GM19025 (cell line): ENCODE measurements at regions not wholly inside any gene's neighbourhood (a gene's known extent, or its start where the extent isn't known, plus 50 kb on each side); places are given as distances from the start of the nearest gene placed in this dataset.

Source experiments
- ATAC-seq: cut with Tn5 transposase; IDR thresholded peaks from one replicate; pipeline ENCODE4 v1.9.1; 2021; ENCODE audit warnings: mild to moderate bottlenecking, low read depth, moderate library complexity; ENCODE audit not compliant: unreplicated experiment

GRCh38 chr6:28764014-28764723 lies 159.6 kb downstream of the TRIM27 start:
- no peak for ATAC-seq

GRCh38 chr6:28764761-28765282 lies 159.0 kb downstream of the TRIM27 start:
- no peak for ATAC-seq

DNA sequence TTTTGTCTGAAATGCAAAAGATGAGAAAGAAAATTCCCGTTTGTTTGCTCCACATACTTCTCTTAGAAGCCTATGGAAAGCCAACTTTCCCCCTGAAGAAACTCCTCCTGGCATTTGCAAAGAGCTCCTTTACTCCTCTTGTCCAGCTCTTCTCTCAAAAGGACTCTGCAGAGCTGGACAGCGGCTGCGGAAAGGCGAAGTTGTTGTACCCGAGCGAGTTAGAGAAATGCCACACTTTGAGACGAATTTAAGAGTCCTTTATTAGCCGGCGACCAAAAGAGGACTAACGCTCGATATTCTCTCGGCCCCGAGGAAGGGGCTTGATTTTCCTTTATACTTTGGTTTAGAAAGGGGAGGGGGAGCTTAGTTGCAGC lies 157.8 kb downstream of the TRIM27 start:
- ATAC-seq = no peak

GRCh38 chr6:28766426-28766825 lies 157.4 kb downstream of the TRIM27 start:
- ATAC-seq = no peak

GRCh38 chr6:28767133-28767532 lies 156.7 kb downstream of the TRIM27 start:
- ATAC-seq = no peak

GRCh38 chr6:28767691-28768090 lies 156.1 kb downstream of the TRIM27 start:
- ATAC-seq = no peak

DNA sequence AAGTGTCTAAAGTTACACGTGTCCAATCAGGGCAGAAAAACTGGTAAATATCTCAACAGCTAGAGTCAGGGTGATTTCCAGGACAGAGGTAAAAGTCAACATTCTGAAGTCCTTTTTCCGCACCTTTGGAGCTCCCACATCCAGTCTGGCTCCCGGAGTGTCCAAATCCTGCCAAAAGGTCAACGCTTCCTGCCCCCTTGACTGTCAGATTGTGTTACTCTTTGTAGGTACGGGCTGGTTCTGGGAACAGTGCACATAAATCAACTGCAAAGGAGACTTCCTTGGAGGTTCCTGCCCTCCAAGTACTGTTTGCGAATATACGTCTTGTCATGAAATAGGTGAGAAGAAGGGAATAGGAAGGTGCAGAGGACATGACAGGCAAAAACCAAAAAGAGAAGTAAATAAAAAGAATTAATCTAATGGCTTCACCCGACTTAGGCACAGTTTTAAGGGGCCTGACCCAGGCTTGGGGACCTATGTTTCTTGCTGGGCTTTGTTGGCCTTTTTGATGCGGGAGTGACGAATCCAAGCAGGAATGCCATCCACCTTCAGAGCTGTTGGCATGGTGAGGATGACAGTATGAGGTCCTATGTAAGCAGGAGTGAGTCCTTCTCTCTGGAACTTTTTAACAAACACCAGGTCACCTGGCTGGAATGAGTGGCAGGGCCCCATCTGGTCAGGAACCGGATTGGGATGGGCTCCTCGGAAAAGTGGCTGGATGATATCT lies 155.4 kb downstream of the TRIM27 start:
- no peak for ATAC-seq

DNA sequence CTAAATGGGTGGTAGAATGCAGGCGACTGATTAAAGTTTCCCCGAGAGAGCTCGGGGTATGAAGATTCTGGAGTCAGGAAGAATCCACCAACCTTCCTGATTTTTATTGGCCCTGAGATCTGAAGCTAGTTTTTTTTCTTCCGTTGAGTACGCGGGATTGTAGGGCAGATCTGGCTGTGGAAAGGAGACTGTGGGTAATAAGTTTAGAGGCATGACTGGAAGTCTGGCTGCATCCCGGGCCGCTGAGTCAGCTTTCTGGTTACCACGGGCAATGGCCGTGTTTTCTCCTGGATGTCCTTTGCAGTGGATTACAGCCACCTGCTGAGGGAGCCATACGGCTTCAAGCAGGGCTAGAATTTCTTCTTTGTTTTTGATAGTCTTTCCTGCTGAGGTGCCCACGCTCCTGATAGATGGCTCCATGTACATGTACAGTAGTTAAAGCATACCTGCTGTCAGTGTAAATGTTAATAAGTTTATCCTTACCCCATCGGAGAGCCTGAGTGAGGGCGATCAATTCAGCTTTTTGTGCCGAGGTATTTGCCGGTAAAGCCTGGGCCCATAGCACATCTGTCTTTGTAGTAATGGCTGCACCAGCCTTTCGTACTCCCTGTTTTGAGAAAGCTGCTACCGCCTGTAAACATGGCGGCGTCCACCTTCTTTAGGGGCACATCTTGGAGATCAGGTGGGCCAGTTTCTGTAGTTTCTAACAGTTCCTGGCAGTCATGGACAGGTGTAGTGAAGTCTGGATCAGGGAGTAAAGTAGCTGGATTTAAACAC lies 154.0 kb downstream of the TRIM27 start:
- ATAC-seq = no peak

GRCh38 chr6:28770732-28771131 lies 153.1 kb downstream of the TRIM27 start:
- ATAC-seq = no peak

DNA sequence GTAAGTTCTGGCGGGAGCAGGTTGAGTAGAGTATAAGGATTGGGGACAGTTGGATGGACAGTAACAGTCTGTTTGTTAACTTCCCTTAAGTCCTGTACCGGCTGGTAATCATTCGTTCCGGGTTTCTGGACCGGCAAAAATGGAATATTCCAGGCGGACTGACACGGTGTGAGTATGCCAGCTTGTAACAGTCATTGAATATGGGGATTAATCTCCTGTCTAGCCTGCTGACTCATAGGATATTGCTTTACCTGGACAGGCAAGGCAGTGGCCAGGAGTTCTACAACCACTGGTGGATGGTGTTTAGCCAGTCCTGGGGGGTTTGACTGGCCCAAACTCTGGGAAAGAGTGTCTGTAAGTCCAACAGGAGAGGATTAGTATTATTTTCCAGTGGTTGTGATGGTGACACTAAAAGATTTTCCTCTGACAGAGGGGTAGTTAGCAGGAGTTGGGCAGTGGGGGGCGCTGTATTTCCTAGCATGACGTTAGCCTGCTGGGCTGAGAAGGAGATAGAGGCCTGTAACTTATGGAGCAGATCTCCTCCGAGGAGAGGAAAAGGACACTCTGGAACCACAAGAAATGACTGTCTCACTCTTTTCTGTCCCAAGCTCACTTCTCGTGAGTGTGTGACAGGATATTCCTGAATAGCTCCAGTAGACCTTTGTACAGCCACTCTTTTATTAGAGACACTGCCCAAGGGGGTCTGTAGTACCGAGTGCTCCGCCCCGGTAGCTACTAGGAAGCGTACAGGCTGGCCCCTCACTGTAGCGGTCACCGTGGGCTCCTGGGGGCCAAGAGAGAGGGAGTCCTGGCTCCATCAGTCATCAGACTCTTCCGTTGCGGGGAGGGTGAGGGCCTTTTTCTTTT lies 152.2 kb downstream of the TRIM27 start:
- no peak for ATAC-seq

DNA sequence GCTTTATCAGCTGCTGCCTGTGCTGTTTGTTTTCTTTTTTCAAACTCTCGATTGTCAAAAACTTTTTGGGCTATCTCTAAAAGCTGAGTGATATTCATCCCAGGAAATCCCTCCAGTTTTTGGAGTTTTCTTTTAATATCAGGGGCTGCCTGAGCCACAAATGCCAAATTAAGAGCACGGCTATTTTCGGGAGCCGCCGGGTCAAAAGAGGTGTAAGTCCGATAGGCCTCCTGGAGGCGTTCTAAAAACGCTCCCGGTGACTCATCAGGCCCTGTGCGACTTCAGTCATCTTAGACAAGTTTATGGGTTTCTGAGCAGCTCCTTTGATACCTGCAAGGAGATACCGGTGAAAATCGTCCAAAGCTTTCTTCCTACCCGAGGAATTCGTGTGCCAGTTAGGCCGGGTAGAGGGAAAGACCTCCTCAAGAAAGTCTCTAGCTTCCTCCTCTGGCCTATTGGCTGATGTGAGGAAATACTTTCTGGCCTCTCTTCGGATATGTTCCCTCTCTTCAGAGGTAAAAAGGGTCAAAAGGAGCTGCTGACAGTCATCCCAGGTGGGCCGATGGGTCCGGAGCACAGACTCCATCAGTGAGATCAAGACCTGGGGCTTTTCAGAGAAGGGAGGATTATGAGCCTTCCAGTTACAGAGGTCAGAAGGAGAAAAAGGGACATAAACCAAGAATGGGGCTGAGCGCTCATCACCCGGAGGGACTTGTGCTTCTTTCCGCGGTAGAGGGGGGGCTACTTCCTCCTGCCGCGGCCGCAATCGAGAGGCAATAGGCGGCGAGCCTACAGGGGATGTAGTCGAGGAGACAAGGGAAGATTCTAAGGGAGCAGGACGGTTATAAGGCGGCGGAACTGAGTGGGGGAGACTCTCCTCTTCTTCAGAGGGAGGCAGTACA lies 151.1 kb downstream of the TRIM27 start:
- ATAC-seq = no peak

GRCh38 chr6:28774292-28775051 lies 149.3 kb downstream of the TRIM27 start:
- ATAC-seq = no peak

- no peak for ATAC-seq
Observed at GRCh38 chr6:28775052-28775376, 148.8 kb downstream of the TRIM27 start.

DNA sequence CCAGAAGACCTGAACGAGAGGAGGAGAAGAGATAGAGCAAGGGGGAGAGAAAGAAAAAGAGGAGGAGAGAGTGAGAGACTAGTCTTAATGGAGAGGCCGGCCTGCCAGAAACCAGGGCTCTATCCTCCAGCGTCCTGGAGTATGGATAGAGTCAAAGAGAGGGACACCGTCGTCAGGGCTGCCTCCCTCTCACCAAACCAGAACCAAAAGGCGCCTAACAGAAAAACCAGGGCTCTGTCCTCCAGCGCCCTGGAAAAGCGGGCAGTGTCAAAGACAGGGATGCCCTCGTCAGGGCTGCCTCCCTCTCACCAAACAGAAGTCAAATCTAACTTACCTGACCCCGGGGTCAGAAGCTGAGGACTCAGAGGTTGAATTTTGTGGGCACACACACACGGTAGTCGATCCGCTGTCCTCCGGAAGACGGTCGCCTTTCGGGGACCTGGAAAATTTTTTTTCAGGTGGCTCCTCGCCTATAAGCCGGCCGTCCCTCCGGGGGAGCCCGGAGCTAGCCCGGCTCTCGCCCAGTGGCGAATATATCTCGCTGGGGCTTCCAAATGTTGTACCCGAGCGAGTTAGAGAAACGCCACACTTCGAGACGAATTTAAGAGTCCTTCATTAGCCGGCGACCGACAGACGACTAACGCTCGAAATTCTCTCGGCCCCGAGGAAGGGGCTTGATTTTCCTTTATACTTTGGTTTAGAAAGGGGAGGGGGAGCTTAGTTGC lies 148.2 kb downstream of the TRIM27 start:
- ATAC-seq = no peak

DNA sequence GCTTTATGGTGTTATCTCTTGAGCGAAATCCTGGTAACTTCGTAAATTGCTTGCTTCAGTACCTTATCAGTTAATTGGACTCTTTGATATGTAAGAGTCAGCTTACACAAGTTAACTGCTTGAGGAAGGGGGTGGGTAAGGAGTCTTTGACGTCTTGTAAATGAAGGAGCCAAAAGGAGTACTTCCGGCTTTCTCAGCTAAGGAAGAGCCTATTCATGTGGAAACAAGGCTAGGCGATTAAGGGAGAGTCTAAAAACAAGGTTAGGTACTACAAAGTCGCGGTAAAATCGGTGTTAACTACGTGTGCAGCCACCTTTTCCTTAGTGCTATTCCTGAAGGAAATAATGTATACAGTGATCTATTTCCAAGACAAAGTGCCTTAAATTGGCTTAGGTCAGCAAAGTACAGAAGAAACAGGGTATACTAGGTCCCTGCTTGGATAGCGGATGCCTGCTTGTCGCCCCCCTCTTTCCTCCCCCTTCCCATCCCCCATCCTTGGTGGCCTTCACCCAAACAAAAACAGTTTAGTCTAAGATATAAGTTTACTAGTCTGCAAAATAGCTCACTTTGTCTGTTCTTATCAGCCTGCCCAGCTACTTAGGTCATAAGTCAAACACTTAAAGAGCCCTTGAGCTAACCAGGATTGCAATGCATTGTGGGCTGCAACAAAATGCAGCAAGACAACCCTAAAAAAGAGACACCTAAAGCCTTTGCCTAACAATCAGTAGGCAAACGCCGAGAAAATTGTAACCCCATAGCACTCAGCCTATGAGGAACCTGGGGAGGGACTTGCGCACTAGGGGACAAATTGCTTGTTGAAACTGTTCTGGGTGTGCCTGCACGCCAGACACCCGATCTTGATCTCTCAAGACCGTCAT lies 147.3 kb downstream of the TRIM27 start:
- no peak for ATAC-seq

DNA sequence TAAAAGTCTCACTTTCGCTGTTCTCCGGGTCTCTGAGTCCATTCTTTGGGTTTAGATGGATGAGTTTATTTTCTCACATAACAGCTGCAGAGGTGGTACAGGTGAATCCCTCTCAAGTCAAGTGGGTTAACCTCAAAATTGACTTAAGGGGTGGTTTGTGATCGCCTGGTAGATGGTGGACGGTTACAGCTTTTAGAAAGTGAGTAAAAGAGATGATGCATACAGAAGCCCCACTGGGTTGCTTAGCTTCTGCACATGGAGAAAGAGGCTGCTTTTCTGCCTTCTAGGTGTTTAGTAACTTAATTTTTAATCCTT lies 146.7 kb downstream of the TRIM27 start:
- ATAC-seq = no peak

- no peak for ATAC-seq
Observed at GRCh38 chr6:28782113-28782673, 141.6 kb downstream of the TRIM27 start.
